Neural cell (in vitro differentiated cells): ENCODE measurements at regions not wholly inside any gene's neighbourhood (a gene's known extent, or its start where the extent isn't known, plus 50 kb on each side); places are given as distances from the start of the nearest gene placed in this dataset.

Experiments
- H2AFZ ChIP-seq: fragments of 200-600, 300-800 bp; sonication (generic), shearing (Covaris generic); 2 replicates; pipeline ENCODE4 v1.6.0; 2014; ENCODE audit warnings: low read depth, mild to moderate bottlenecking, antibody characterized with exemption, low read length, moderate library complexity
- H3F3A ChIP-seq: fragments of 200-600 bp; shearing (Covaris generic); 2 replicates; pipeline ENCODE4 v1.6.1; 2016; ENCODE audit warnings: mild to moderate bottlenecking, moderate library complexity, mixed read lengths, antibody characterized with exemption, low read length; ENCODE audit not compliant: insufficient read depth, poor library complexity, severe bottlenecking
- H3K27ac ChIP-seq: fragments of 200-600, 300-800 bp; sonication (generic), shearing (Covaris generic); 2 replicates; pipeline ENCODE4 v1.5.1; 2014; ENCODE audit warnings: mild to moderate bottlenecking, low read length, moderate library complexity
- H3K27me3 ChIP-seq: fragments of 300-800, 200-600 bp; sonication (generic), shearing (Covaris generic); 2 replicates; pipeline ENCODE4 v1.6.0; 2014; ENCODE audit warnings: mild to moderate bottlenecking, low read depth, low read length, moderate library complexity; ENCODE audit not compliant: insufficient read depth
- H3K36me3 ChIP-seq: fragments of 300-800, 200-600 bp; sonication (generic), shearing (Covaris generic); 2 replicates; pipeline ENCODE4 v1.5.1; 2014; ENCODE audit warnings: mild to moderate bottlenecking, antibody characterized with exemption, low read length, moderate library complexity; ENCODE audit not compliant: insufficient read depth
- H3K4me2 ChIP-seq: fragments of 300-800, 200-600 bp; sonication (generic), shearing (Covaris generic); 2 replicates; pipeline ENCODE4 v1.6.0; 2014; ENCODE audit warnings: mild to moderate bottlenecking, low read length
- H3K4me3 ChIP-seq: fragments of 300-800, 200-600 bp; sonication (generic), shearing (Covaris generic); 2 replicates; pipeline ENCODE4 v1.5.1; 2014; ENCODE audit warnings: mild to moderate bottlenecking, low read length, moderate library complexity
- H3K79me2 ChIP-seq: fragments of 200-600 bp; shearing (Covaris generic); replicated peaks from 2 replicates; pipeline ENCODE4 v1.6.0; 2014; ENCODE audit warnings: mild to moderate bottlenecking, low read length, moderate library complexity; ENCODE audit not compliant: insufficient read depth
- H3K9ac ChIP-seq: fragments of 300-800, 200-600 bp; sonication (generic), shearing (Covaris generic); 2 replicates; pipeline ENCODE4 v1.6.1; 2016; ENCODE audit warnings: mild to moderate bottlenecking, low read length, mixed read lengths
- H3K9me2 ChIP-seq: fragments of 200-600 bp; shearing (Covaris generic); 2 replicates; pipeline ENCODE4 v1.6.1; 2016; ENCODE audit warnings: mild to moderate bottlenecking, low read length, mixed read lengths; ENCODE audit not compliant: insufficient read depth
- H3K9me3 ChIP-seq: fragments of 200-600, 300-800 bp; sonication (generic), shearing (Covaris generic); 2 replicates; pipeline ENCODE4 v1.6.1; 2016; ENCODE audit warnings: mild to moderate bottlenecking, mixed run types, low read length, moderate library complexity, mixed read lengths
- H4K20me1 ChIP-seq: fragments of 200-600 bp; shearing (Covaris generic); 2 replicates; pipeline ENCODE4 v1.6.1; 2016; ENCODE audit warnings: mild to moderate bottlenecking, mixed run types; ENCODE audit not compliant: insufficient read depth
- CTCF ChIP-seq: fragments of 450-650 bp; IDR thresholded peaks from 2 replicates; pipeline ENCODE4 v1.5.1; 2014; ENCODE audit warnings: antibody characterized with exemption, mild to moderate bottlenecking, moderate library complexity; ENCODE audit not compliant: poor library complexity, severe bottlenecking
- EP300 ChIP-seq: fragments of 450-650 bp; conservative IDR thresholded peaks from 2 replicates; pipeline ENCODE4 v1.6.1; 2014; ENCODE audit warnings: antibody characterized with exemption, mild to moderate bottlenecking, moderate library complexity; ENCODE audit not compliant: poor library complexity, severe bottlenecking
- EZH2 ChIP-seq: fragments of 200-600, 300-800 bp; shearing (Covaris generic), sonication (generic); IDR thresholded peaks from 2 replicates; pipeline ENCODE4 v1.6.1; 2014; ENCODE audit warnings: antibody characterized with exemption, low read length, borderline replicate concordance, mild to moderate bottlenecking; ENCODE audit not compliant: insufficient read depth, poor library complexity, severe bottlenecking
- MXI1 ChIP-seq: fragments of 450-650 bp; conservative IDR thresholded peaks from 2 replicates; pipeline ENCODE4 v1.6.1; 2014; ENCODE audit warnings: antibody characterized with exemption, mild to moderate bottlenecking; ENCODE audit not compliant: poor library complexity, severe bottlenecking
- POLR2AphosphoS5 ChIP-seq: IDR thresholded peaks from 2 replicates; pipeline ENCODE4 v1.6.1; 2012
- RAD21 ChIP-seq: fragments of 450-650 bp; conservative IDR thresholded peaks from 2 replicates; pipeline ENCODE4 v1.6.1; 2014; ENCODE audit warnings: antibody characterized with exemption, mild to moderate bottlenecking, moderate library complexity
- REST ChIP-seq: IDR thresholded peaks from 2 replicates; pipeline ENCODE4 v1.6.1; 2012; ENCODE audit warnings: borderline replicate concordance
- SMC3 ChIP-seq: fragments of 450-650 bp; conservative IDR thresholded peaks from 2 replicates; pipeline ENCODE4 v1.6.1; 2014; ENCODE audit warnings: antibody characterized with exemption, mild to moderate bottlenecking, moderate library complexity; ENCODE audit not compliant: poor library complexity
- TAF1 ChIP-seq: IDR thresholded peaks from 2 replicates; pipeline ENCODE4 v1.6.1; 2012; ENCODE audit warnings: low read depth

GRCh38 chr5:110842948-110843347, 104.1 kb downstream of the SLC25A46 start:
- Histone ChIP-seq H3K9me3 (no peaks in the 10 kb centered on the region), H2AFZ (no peak overlapping the region), H3F3A (no peaks in the 10 kb centered on the region), H3K4me2 (no peak overlapping the region), H3K36me3 (no peaks in the 10 kb centered on the region), H3K27me3 (no peaks in the 10 kb centered on the region), H3K9me2 (no peaks in the 10 kb centered on the region), H4K20me1 (no peaks in the 10 kb centered on the region), H3K79me2 (no peaks in the 10 kb centered on the region), H3K27ac (no peak overlapping the region), H3K9ac (no peak overlapping the region), H3K4me3 (no peak overlapping the region)
- TF ChIP-seq TAF1 = no peak
- no peak for TF ChIP-seq REST
- TF ChIP-seq POLR2AphosphoS5 = no peak
- no peak for TF ChIP-seq MXI1
- no peak for TF ChIP-seq EP300
- no peak for TF ChIP-seq RAD21
- no peak for TF ChIP-seq CTCF
- TF ChIP-seq SMC3 = no peak
- no peak for TF ChIP-seq EZH2

GRCh38 chr5:110844251-110844650, 105.4 kb downstream of the SLC25A46 start:
- Histone ChIP-seq H3K9me2 (no peaks in the 10 kb centered on the region), H2AFZ (no peak overlapping the region), H3K79me2 (no peaks in the 10 kb centered on the region), H3K9me3 (no peaks in the 10 kb centered on the region), H3K36me3 (no peaks in the 10 kb centered on the region), H3K4me3 (no peak overlapping the region), H3K27ac (no peak overlapping the region), H4K20me1 (no peaks in the 10 kb centered on the region), H3F3A (no peaks in the 10 kb centered on the region), H3K4me2 (no peak overlapping the region), H3K27me3 (no peaks in the 10 kb centered on the region), H3K9ac (no peak overlapping the region)
- no peak for TF ChIP-seq RAD21
- TF ChIP-seq TAF1 = no peak
- TF ChIP-seq SMC3 = no peak
- TF ChIP-seq CTCF = no peak
- no peak for TF ChIP-seq MXI1
- TF ChIP-seq EP300 = no peak
- no peak for TF ChIP-seq EZH2
